ENCODE measurements at regions not wholly inside any gene's neighbourhood (a gene's known extent, or its start where the extent isn't known, plus 50 kb on each side); places are given as distances from the start of the nearest gene placed in this dataset.

DNA sequence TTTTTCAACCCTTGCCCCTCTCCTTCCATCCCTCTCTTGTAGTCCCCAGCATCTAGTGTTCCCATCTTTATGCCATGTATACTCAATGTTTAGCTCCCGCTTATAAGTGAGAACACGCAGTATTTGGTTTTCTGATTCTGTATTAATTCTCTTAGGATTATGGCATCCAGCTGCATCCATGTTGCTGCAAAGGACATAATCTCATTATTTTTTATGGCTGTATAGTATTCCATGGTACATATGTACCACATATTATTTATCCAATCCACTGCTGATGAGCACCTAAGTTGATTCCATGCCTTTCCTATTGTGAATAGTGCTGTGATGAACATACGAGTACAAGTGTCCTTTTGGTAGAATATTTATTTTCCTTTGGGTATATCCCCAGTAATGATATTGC, 66.8 kb downstream of the UNC5CL start:
- TF ChIP-seq EZH2 (IDR thresholded peaks at IDR 0.05) (no peak), POLR2AphosphoS5 (IDR thresholded peaks at IDR 0.05; ENCODE audit: borderline replicate concordance, low read depth, low read length) (no peak)

Measured in SK-N-MC (cell line).